Spinal cord (tissue), 9 donors: ENCODE measurements at regions not wholly inside any gene's neighbourhood (a gene's known extent, or its start where the extent isn't known, plus 50 kb on each side); places are given as distances from the start of the nearest gene placed in this dataset.

Experiments used
- DNase-seq, 6 donors: peaks; one replicate each; pipeline versions ENCODE4 v3.0.0 to v3.0.0-alpha.2; 2013 to 2015; ENCODE audit warnings: low spot score in 6 of 6, low read depth in 4 of 6
- H3K27ac ChIP-seq: one replicate; pipeline ENCODE4 v1.5.1; 2013; ENCODE audit warnings: low read depth, low read length, control low read depth
- H3K27me3 ChIP-seq: one replicate; pipeline ENCODE4 v1.6.1; 2013; ENCODE audit warnings: low read length; ENCODE audit not compliant: control insufficient read depth, insufficient read depth
- H3K36me3 ChIP-seq: one replicate; pipeline ENCODE4 v1.6.1; 2013; ENCODE audit warnings: low read length; ENCODE audit not compliant: control insufficient read depth, insufficient read depth
- H3K4me1 ChIP-seq: one replicate; pipeline ENCODE4 v1.6.1; 2013; ENCODE audit warnings: low read length; ENCODE audit not compliant: control insufficient read depth, insufficient read depth
- H3K4me3 ChIP-seq: one replicate; pipeline ENCODE4 v1.5.1; 2013; ENCODE audit warnings: low read depth, low read length, control low read depth
- H3K9me3 ChIP-seq: one replicate; pipeline ENCODE4 v1.6.1; 2013; ENCODE audit warnings: low read length; ENCODE audit not compliant: control insufficient read depth, insufficient read depth
- WGBS: methylation state at CpG from one replicate; pipeline ENCODE4 v1.1.5; 2013; ENCODE audit warnings: missing lambda C conversion rate; ENCODE audit not compliant: insufficient coverage; 5-methylcytosine and 5-hydroxymethylcytosine counted together
- donor health status: healthy.

DNA sequence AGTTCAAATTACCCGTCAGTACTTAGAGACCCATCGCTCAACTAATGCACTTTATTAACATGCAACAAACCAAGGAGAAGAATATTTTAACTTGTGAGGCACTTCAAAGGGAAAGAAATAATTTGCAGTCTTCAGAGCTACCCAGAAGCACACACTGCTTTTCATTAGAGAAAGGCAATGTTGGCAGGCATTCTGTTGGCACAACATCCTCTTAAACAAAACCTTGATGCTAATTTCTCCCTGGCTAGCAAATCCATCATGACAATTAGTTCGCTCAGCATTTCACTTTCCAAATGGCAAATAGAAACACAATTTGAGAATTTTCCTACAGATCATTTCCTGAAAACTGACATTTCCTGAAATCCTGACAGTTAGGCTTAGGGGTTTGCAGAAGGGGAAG lies 155.6 kb upstream of the FAM13C start:
- Histone ChIP-seq H3K4me3 (no peak overlapping the region), H3K27ac (peak overlapping the region; percentile 67), H3K4me1 (peaks cover 3% of the 10 kb centered on the region), H3K36me3 (no peaks in the 10 kb centered on the region), H3K27me3 (no peaks in the 10 kb centered on the region), H3K9me3 (no peaks in the 10 kb centered on the region)
- 25% methylated on average over 1 of the region's 3 CpGs for WGBS
- DNase-seq: peak; percentile 50 to 94 (median 72)

- peak overlapping the region; percentile 67 for H3K27ac ChIP-seq
- no CpG with 5 or more reads among the region's 7 CpGs for WGBS
These were observed 155.1 kb upstream of the FAM13C start for GRCh38 chr10:59517341-59517899.

GRCh38 chr10:59513558-59513957 lies 151.2 kb upstream of the FAM13C start:
- no peak overlapping the region for H3K27ac ChIP-seq
- WGBS: 25% methylated on average over 1 of the region's 3 CpGs
- DNase-seq: peak in 1 of 6 donors; percentile 26
- no peak overlapping the region for H3K4me3 ChIP-seq
- H3K36me3 ChIP-seq: no peaks in the 10 kb centered on the region
- no peaks in the 10 kb centered on the region for H3K27me3 ChIP-seq
- no peaks in the 10 kb centered on the region for H3K9me3 ChIP-seq
- peaks cover 3% of the 10 kb centered on the region for H3K4me1 ChIP-seq

More at GRCh38 chr10:59517341-59517899, 155.1 kb upstream of the FAM13C start:
- H3K9me3 ChIP-seq: no peaks in the 10 kb centered on the region
- DNase-seq: peak in 1 of 6 donors; percentile 17
- H3K4me1 ChIP-seq: peaks cover 3% of the 10 kb centered on the region
- H3K4me3 ChIP-seq: no peak overlapping the region
- H3K27me3 ChIP-seq: no peaks in the 10 kb centered on the region
- no peaks in the 10 kb centered on the region for H3K36me3 ChIP-seq

DNA sequence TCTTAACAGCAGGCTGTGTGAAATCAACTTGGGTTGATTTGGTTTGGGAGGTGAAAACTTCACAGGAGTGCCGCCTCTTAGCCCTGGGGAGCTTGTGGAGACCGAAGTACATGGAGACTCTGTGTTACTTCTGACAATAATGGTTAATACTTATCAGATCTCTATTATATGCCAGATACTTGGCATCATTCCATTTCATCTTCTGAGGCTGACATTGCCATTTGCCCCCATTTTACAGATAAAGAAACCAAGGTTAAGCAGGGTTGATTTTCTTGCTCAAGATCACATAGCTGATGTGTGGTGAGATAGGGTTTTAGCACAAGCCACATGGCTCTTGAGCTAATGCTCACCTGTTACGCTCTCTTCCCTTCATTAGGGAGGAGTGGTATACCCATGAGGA lies 150.6 kb upstream of the FAM13C start:
- H3K4me3 ChIP-seq: no peak overlapping the region
- H3K27me3 ChIP-seq: no peaks in the 10 kb centered on the region
- DNase-seq: no peak
- WGBS: 100% methylated on average over 1 of the region's 3 CpGs
- H3K36me3 ChIP-seq: no peaks in the 10 kb centered on the region
- H3K4me1 ChIP-seq: no peaks in the 10 kb centered on the region
- H3K27ac ChIP-seq: no peak overlapping the region
- H3K9me3 ChIP-seq: no peaks in the 10 kb centered on the region

GRCh38 chr10:59508956-59509355 lies 146.6 kb upstream of the FAM13C start:
- H3K36me3 ChIP-seq: no peaks in the 10 kb centered on the region
- no peak overlapping the region for H3K4me3 ChIP-seq
- no peaks in the 10 kb centered on the region for H3K27me3 ChIP-seq
- no peak overlapping the region for H3K27ac ChIP-seq
- no peak for DNase-seq
- no CpG with 5 or more reads among the region's 1 CpG for WGBS
- no peaks in the 10 kb centered on the region for H3K9me3 ChIP-seq
- H3K4me1 ChIP-seq: no peaks in the 10 kb centered on the region

GRCh38 chr10:59508296-59508695 lies 145.9 kb upstream of the FAM13C start:
- H3K4me3 ChIP-seq: no peak overlapping the region
- no peak overlapping the region for H3K27ac ChIP-seq
- H3K27me3 ChIP-seq: no peaks in the 10 kb centered on the region
- H3K36me3 ChIP-seq: no peaks in the 10 kb centered on the region
- no peaks in the 10 kb centered on the region for H3K9me3 ChIP-seq
- DNase-seq: no peak
- no peaks in the 10 kb centered on the region for H3K4me1 ChIP-seq
- 93% methylated on average over 3 of the region's 3 CpGs for WGBS

DNA sequence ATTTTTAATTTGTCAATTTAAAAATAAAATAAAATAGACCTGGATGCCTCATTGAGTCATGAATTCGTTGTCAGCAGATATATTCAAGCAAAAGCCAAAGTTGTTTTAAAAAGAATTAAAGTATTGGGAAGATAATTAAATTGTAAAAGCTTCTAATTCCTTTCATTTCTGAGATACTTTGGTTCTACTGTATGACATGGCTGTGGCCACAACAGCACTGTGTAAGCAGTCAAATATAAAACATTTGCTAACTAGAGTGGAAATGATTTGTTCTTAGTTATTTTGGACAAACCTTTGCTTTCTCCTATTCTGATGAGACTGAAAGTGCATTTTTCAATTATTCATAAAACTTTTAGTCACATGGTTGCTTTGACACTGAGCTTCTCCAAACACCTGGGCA lies 143.6 kb upstream of the FAM13C start:
- H3K27me3 ChIP-seq: no peaks in the 10 kb centered on the region
- H3K27ac ChIP-seq: no peak overlapping the region
- H3K36me3 ChIP-seq: no peaks in the 10 kb centered on the region
- WGBS: no CpG with 5 or more reads among the region's 1 CpG
- DNase-seq: no peak
- no peaks in the 10 kb centered on the region for H3K4me1 ChIP-seq
- H3K9me3 ChIP-seq: no peaks in the 10 kb centered on the region
- H3K4me3 ChIP-seq: no peak overlapping the region

DNA sequence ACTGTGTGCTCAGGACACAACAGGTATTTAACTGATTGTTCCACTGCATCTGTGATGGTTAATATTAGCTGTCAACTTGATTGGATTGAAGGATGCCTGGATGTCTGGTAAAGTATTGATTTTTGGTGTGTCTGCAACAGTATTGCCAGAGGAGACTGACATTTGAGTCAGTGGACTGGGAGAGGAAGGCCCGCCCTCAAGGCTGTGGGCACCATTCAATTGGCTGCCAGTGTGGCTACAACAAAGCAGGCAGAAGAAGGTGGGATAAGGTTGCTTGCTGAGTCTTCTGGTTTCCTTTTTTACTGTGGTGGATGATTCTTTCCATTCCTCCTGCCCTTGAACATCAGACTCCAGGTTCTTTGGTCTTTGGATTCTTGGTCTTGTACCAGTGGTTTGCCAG lies 137.1 kb upstream of the FAM13C start:
- Histone ChIP-seq H3K4me1 (no peaks in the 10 kb centered on the region), H3K9me3 (peaks cover 11% of the 10 kb centered on the region), H3K27ac (no peak overlapping the region), H3K36me3 (no peaks in the 10 kb centered on the region), H3K27me3 (no peaks in the 10 kb centered on the region), H3K4me3 (no peak overlapping the region)
- 89% methylated on average over 1 of the region's 1 CpG for WGBS
- no peak for DNase-seq

DNA sequence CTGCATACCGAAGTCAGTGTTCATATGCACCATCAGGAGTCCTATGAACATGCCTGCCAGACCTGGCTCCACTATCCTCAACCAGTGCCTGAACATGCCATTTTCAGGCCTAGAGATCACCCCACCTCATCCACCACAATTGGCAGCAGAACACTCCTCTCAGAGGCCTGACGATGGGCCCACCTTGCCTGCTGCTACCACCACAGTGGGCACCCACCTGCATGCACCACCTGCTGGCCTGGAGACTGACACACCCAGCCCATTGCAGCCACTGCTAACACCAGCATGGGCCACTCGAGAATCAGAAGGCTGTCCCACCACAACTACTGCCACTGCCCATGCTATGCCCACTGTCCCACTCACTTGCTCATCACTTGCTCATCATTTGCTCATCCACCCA lies 130.7 kb upstream of the FAM13C start:
- no peak for DNase-seq
- Histone ChIP-seq H3K36me3 (no peaks in the 10 kb centered on the region), H3K9me3 (peaks cover 11% of the 10 kb centered on the region), H3K4me3 (no peak overlapping the region), H3K27me3 (no peaks in the 10 kb centered on the region), H3K27ac (no peak overlapping the region), H3K4me1 (no peaks in the 10 kb centered on the region)
- WGBS: 92% methylated on average over 3 of the region's 3 CpGs

- Histone ChIP-seq H3K4me3 (no peak overlapping the region), H3K27ac (no peak overlapping the region), H3K9me3 (no peaks in the 10 kb centered on the region), H3K4me1 (no peaks in the 10 kb centered on the region), H3K36me3 (no peaks in the 10 kb centered on the region), H3K27me3 (no peaks in the 10 kb centered on the region)
- 100% methylated on average over 1 of the region's 6 CpGs for whole genome bisulfite sequencing
- peak in 1 of 6 donors; percentile 43 for DNase-seq
These were observed 117.1 kb upstream of the FAM13C start for GRCh38 chr10:59479426-59479825.
